ENCODE measurements at regions not wholly inside any gene's neighbourhood (a gene's known extent, or its start where the extent isn't known, plus 50 kb on each side); places are given as distances from the start of the nearest gene placed in this dataset.

DNA sequence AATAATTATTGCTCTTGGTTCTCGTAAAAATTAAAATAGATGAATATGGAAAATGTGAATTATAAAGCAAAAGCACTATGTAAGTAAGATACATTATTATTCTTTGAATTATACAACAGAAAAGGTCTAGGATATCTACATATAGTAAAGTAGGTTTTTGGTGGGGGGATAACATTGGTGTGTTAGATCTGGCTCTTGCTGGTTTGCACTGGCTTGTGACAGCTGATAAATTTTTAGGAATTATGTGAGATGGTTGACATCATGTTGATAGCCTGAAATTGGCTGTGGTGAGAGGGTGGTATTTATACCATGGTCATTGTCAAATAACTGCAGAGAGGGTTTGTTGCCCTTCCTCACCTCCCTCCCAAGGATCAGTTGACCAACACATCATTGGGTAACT is 50.7 kb upstream of the BTG1 start:
- TF ChIP-seq, protein P1, sequence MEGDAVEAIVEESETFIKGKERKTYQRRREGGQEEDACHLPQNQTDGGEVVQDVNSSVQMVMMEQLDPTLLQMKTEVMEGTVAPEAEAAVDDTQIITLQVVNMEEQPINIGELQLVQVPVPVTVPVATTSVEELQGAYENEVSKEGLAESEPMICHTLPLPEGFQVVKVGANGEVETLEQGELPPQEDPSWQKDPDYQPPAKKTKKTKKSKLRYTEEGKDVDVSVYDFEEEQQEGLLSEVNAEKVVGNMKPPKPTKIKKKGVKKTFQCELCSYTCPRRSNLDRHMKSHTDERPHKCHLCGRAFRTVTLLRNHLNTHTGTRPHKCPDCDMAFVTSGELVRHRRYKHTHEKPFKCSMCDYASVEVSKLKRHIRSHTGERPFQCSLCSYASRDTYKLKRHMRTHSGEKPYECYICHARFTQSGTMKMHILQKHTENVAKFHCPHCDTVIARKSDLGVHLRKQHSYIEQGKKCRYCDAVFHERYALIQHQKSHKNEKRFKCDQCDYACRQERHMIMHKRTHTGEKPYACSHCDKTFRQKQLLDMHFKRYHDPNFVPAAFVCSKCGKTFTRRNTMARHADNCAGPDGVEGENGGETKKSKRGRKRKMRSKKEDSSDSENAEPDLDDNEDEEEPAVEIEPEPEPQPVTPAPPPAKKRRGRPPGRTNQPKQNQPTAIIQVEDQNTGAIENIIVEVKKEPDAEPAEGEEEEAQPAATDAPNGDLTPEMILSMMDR (conservative IDR thresholded peaks at IDR 0.05): no peak
- TF ChIP-seq ZFX (IDR thresholded peaks at IDR 0.05): no peak
